ENCODE measurements at regions not wholly inside any gene's neighbourhood (a gene's known extent, or its start where the extent isn't known, plus 50 kb on each side); places are given as distances from the start of the nearest gene placed in this dataset.

DNA sequence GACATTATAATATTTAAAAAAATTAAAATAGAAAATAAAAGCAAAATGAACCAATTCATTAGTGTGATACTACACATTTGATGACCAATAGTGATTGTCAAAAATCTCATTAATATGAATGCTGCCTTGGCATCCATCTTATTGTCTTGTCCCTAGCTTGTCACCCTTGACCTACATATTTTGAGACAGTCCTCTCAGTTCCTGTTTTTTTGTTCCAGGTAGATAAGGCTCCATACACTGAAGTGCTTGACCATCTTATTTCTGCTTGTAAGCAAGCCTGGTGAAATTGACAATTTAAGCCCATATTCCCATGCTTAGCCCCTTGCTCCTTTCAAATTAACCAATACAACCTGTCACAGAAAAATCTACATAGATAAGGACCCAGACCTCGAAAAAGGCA lies 534.0 kb upstream of the FMR1 start:
- Histone ChIP-seq H2AFZ (ENCODE audit: low read length) (no peak overlapping the region), H2BK15ac (ENCODE audit: low read depth, low read length) (no peak overlapping the region), H3K23me2 (ENCODE audit: insufficient read length, low read depth, low read length, poor library complexity, severe bottlenecking) (no peaks in the 10 kb centered on the region), H3K14ac (ENCODE audit: insufficient read depth, low read length) (no peak overlapping the region), H2BK5ac (ENCODE audit: insufficient read length, low read length) (no peak overlapping the region), H4K20me1 (ENCODE audit: control insufficient read depth, insufficient read depth, insufficient read length) (no peaks in the 10 kb centered on the region), H3K4me1 (ENCODE audit: insufficient read depth, low read length) (no peaks in the 10 kb centered on the region; the same call in 1 of the 2 replicates), H3K9ac (ENCODE audit: extremely low read depth, insufficient read length, low read length) (no peak overlapping the region), H2AK5ac (ENCODE audit: insufficient read length, low read length) (no peak overlapping the region), H3K27ac (ENCODE audit: insufficient read length, low read depth, low read length) (no peak overlapping the region), H3K56ac (ENCODE audit: insufficient read length, low read depth, low read length) (no peak overlapping the region), H2BK120ac (ENCODE audit: low read depth, low read length, poor library complexity, severe bottlenecking) (no peak overlapping the region), H3K4ac (ENCODE audit: low read depth, low read length) (no peak overlapping the region), H4K5ac (ENCODE audit: insufficient read length, low read depth, low read length) (no peak overlapping the region), H4K91ac (ENCODE audit: insufficient read length, low read depth, low read length) (no peak overlapping the region), H3K27me3 (ENCODE audit: insufficient read depth, low read length) (no peaks in the 10 kb centered on the region), H3K9me3 (ENCODE audit: control insufficient read depth, low read depth, low read length) (peaks cover 6% of the 10 kb centered on the region), H4K8ac (replicated peaks; ENCODE audit: insufficient read length, low read depth, low read length) (no peak overlapping the region), H3K23ac (ENCODE audit: insufficient read length, low read depth, low read length) (no peak overlapping the region), H3K79me1 (ENCODE audit: insufficient read depth, low read depth, low read length, poor library complexity, severe bottlenecking) (no peaks in the 10 kb centered on the region), H3K18ac (ENCODE audit: insufficient read length, low read depth, low read length) (no peak overlapping the region), H2BK20ac (ENCODE audit: low read depth, low read length, poor library complexity, severe bottlenecking) (no peak overlapping the region), H3T11ph (ENCODE audit: low read length) (no peak overlapping the region), H3K79me2 (ENCODE audit: insufficient read depth, low read length) (no peaks in the 10 kb centered on the region), H2BK12ac (ENCODE audit: insufficient read length, low read depth, low read length) (no peak overlapping the region), H3K4me2 (ENCODE audit: insufficient read depth, insufficient read length, low read length) (no peak overlapping the region)
- H3K4me1 Mint-ChIP-seq = peaks cover 15 to 19% of the 10 kb centered on the region in 2 experiments
- H3K27ac Mint-ChIP-seq = no peak overlapping the region
- WGBS (ENCODE audit: extremely low coverage, insufficient read length, low lambda C conversion rate) = no CpG with 5 or more reads among the region's 1 CpG
- no peak for DNase-seq
- no peaks in the 10 kb centered on the region; the same call in none of the 2 replicates for H3K27me3 Mint-ChIP-seq (ENCODE audit: low read depth)
- no peaks in the 10 kb centered on the region; a peak in 1 of 7 replicates for H3K36me3 Mint-ChIP-seq (ENCODE audit: insufficient read depth in 1 of 3, low read depth in 3 of 3)
- H3K4me3 Mint-ChIP-seq = no peak overlapping the region
- peaks cover 54 to 62% of the 10 kb centered on the region in 2 experiments for H3K9me3 Mint-ChIP-seq
- TF ChIP-seq, protein P1, sequence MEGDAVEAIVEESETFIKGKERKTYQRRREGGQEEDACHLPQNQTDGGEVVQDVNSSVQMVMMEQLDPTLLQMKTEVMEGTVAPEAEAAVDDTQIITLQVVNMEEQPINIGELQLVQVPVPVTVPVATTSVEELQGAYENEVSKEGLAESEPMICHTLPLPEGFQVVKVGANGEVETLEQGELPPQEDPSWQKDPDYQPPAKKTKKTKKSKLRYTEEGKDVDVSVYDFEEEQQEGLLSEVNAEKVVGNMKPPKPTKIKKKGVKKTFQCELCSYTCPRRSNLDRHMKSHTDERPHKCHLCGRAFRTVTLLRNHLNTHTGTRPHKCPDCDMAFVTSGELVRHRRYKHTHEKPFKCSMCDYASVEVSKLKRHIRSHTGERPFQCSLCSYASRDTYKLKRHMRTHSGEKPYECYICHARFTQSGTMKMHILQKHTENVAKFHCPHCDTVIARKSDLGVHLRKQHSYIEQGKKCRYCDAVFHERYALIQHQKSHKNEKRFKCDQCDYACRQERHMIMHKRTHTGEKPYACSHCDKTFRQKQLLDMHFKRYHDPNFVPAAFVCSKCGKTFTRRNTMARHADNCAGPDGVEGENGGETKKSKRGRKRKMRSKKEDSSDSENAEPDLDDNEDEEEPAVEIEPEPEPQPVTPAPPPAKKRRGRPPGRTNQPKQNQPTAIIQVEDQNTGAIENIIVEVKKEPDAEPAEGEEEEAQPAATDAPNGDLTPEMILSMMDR (conservative IDR thresholded peaks at IDR 0.05) = no peak

Measured in H9 (cell line).